Ovary (tissue), 7 donors: ENCODE measurements at regions not wholly inside any gene's neighbourhood (a gene's known extent, or its start where the extent isn't known, plus 50 kb on each side); places are given as distances from the start of the nearest gene placed in this dataset.
"Not testable (repeated sequence)": the region's sequence is repeated elsewhere in the genome, so short reads cannot be mapped to it uniquely, and the experiment has no call there.

Experiments
- DNase-seq, 5 donors: peaks; one replicate each; pipeline ENCODE4 v3.0.0-alpha.2; 2019 to 2020
- H3K27ac ChIP-seq, 2 donors: fragments of 200-600 bp; one replicate each; pipeline versions ENCODE4 v1.5.1 to v1.8.0; 2019 to 2022
- H3K27me3 ChIP-seq: fragments of 200-600 bp; one replicate; pipeline ENCODE4 v1.8.0; 2022
- H3K36me3 ChIP-seq: fragments of 200-600 bp; sonication (generic); one replicate; pipeline ENCODE4 v1.5.1; 2019
- H3K4me1 ChIP-seq: one replicate; pipeline ENCODE4 v1.8.1; 2013; ENCODE audit warnings: mild to moderate bottlenecking, moderate library complexity; ENCODE audit not compliant: insufficient read depth
- H3K4me3 ChIP-seq: fragments of 200-600 bp; sonication (generic); one replicate; pipeline ENCODE4 v1.5.1; 2017
- H3K9me3 ChIP-seq, 2 donors: fragments of 200-600 bp in 1 of 2; sonication (generic) in 1 of 2; one replicate each; pipeline versions ENCODE4 v1.5.1 to v1.8.1; 2013 to 2019; ENCODE audit warnings: mild to moderate bottlenecking in 1 of 2, moderate library complexity in 1 of 2
- EP300 ChIP-seq: sonication (generic); formaldehyde crosslinking; IDR thresholded peaks from one replicate; pipeline ENCODE4 v1.6.1; 2017; ENCODE audit warnings: antibody characterized with exemption
- POLR2A ChIP-seq: fragments of 450-650 bp; IDR thresholded peaks from one replicate; pipeline ENCODE4 v1.6.1; 2017; ENCODE audit warnings: antibody characterized with exemption, mild to moderate bottlenecking, moderate library complexity
- WGBS, 3 donors: extraction: QIAGEN DNeasy Blood & Tissue Kit in 1 of 3; methylation state at CpG; one replicate each; pipeline versions ENCODE4 v1.1.5 to v1.1.7; 2013 to 2017; 5-methylcytosine and 5-hydroxymethylcytosine counted together
- intact Hi-C, 4 donors: fragments of 100-400 bp; cut with DNase I; formaldehyde crosslinking; loops; one replicate each; pipeline versions ENCODE4 v1.11.0 to v1.15.1; 2022 to 2023
- TF ChIP-seq, protein P1 (sequence below), 3 donors: fragments of 450-650 bp in 2 of 3; fragments of 200-600 bp in 1 of 3; IDR thresholded peaks; one replicate each; pipeline versions ENCODE4 v1.5.1 to v1.8.0; 2016 to 2022; ENCODE audit warnings: antibody characterized with exemption in 3 of 3, mild to moderate bottlenecking in 1 of 3
- donor health status: DM: no; HTN: no; CAD: no; lungs with moderate emphysema.
- donor health status: DM: no; HTN: no; CAD: no.
- donor health status: Bipolar disorder and iron deficiency.
- donor health status: DM: no; HTN: no; CAD: no.
- donor health status: DM: yes; HTN: yes; CAD: no.

DNA sequence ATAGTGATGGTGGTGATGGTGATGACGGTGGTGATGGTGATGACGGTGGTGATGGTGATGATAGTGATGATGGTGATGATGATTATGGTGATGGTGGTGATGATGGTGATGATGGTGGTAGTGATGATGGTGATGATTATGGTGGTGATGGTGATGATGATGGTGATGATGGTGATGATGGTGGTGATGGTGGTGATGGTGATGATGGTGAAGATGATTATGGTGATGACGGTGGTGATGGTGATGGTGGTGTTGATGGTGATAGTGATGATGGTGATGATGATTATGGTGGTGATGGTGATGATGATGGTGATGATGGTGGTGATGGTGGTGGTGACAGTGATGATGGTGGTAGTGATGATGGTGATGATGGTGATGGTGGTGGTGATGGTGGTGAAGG, 149.2 kb upstream of the IRX1 start:
- Histone ChIP-seq H3K27ac (no peak overlapping the region), H3K4me3 (no peak overlapping the region), H3K4me1 (no peaks in the 10 kb centered on the region), H3K27me3 (no peaks in the 10 kb centered on the region), H3K9me3 (no peaks in the 10 kb centered on the region), H3K36me3 (no peaks in the 10 kb centered on the region)
- WGBS, 3 donors: 62 to 81% (median 63%) methylated on average over 3 of the region's 3 CpGs
- DNase-seq: no peak
- no peak for TF ChIP-seq EP300
- TF ChIP-seq, protein P1, sequence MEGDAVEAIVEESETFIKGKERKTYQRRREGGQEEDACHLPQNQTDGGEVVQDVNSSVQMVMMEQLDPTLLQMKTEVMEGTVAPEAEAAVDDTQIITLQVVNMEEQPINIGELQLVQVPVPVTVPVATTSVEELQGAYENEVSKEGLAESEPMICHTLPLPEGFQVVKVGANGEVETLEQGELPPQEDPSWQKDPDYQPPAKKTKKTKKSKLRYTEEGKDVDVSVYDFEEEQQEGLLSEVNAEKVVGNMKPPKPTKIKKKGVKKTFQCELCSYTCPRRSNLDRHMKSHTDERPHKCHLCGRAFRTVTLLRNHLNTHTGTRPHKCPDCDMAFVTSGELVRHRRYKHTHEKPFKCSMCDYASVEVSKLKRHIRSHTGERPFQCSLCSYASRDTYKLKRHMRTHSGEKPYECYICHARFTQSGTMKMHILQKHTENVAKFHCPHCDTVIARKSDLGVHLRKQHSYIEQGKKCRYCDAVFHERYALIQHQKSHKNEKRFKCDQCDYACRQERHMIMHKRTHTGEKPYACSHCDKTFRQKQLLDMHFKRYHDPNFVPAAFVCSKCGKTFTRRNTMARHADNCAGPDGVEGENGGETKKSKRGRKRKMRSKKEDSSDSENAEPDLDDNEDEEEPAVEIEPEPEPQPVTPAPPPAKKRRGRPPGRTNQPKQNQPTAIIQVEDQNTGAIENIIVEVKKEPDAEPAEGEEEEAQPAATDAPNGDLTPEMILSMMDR (IDR thresholded peaks at IDR 0.05): no peak
- TF ChIP-seq POLR2A: no peak
- intact Hi-C loops: no loop called here

DNA sequence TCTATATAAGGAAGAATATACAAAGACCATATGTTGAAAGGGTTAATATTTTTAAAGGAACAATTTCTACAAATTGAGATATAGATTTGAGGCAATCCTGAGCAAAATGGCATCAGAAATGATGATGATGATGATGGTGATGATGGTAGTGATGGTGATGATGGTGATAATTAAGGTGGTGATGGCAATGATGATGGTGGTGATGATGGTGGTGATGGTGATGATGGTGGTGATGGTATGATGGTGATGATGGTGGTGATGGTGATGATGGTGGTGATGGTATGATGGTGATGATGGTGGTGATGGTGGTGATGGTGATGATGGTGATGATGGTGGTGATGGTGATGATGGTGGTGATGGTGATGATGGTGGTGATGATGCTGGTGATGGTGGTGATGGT, 150.1 kb upstream of the IRX1 start:
- DNase-seq, H3K27ac ChIP-seq, H3K36me3 ChIP-seq, intact Hi-C loops, H3K4me3 ChIP-seq, H3K4me1 ChIP-seq, H3K27me3 ChIP-seq, H3K9me3 ChIP-seq: not testable (repeated sequence)

DNA sequence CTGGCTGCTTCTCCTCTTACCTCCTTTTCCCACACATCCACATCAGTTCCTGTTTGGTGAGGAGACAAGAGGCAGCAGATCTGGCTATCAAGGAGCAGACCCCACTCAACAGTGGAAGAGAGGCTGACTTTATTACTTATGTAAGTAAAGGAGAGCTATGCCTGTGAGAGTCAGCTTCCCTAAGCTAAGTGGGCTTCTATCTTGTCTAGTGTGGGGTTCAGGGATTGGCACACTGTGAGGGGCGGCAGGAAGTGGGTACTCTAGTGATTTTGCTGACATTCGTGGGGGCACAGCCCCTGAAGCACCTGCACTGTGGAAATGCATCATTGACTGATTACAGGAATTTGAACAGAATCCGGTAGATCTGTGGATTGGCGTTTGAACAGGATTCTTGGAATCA, 163.5 kb upstream of the IRX1 start:
- Histone ChIP-seq H3K4me1 (no peaks in the 10 kb centered on the region), H3K36me3 (no peaks in the 10 kb centered on the region), H3K27ac (no peak overlapping the region), H3K9me3 (no peaks in the 10 kb centered on the region), H3K4me3 (no peak overlapping the region), H3K27me3 (no peaks in the 10 kb centered on the region)
- intact Hi-C loops: no loop called here
- WGBS, 3 donors: 71 to 86% (median 71%) methylated on average over 4 of the region's 4 CpGs
- DNase-seq: no peak
- TF ChIP-seq POLR2A (no peak), EP300 (no peak)
- TF ChIP-seq, protein P1 (IDR thresholded peaks at IDR 0.05): no peak

- Histone ChIP-seq H3K27ac (no peak overlapping the region), H3K4me3 (no peak overlapping the region), H3K4me1 (no peaks in the 10 kb centered on the region), H3K36me3 (no peaks in the 10 kb centered on the region), H3K27me3 (no peaks in the 10 kb centered on the region), H3K9me3 (no peaks in the 10 kb centered on the region)
- TF ChIP-seq, protein P1 (IDR thresholded peaks at IDR 0.05): no peak
- TF ChIP-seq POLR2A (no peak), EP300 (no peak)
- DNase-seq: no peak
- 57 to 68% (median 62%) methylated on average over 5 of the region's 5 CpGs for WGBS, 3 donors
- intact Hi-C loops: no loop called here
Observed at GRCh38 chr5:3430691-3431090, 164.9 kb upstream of the IRX1 start.

DNA sequence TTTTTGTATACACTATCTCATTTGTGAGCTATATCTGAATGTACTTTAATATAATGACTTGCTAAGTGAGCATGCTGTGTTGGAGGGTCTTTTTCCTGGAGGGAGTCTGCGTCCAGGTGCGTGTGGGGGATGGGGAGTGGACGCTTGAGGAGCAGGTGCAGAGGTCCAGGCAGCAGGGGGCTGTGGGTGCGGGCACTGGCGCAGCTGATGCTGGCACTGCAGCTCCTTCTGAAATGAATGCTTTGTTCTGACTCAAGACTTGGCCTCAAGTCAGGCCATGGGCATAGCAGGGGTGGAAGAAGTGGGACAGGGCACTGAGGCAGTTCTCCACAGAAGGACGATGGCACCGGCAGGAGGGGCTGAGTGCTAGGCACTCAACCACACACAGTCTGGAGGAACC, 165.7 kb upstream of the IRX1 start:
- Histone ChIP-seq H3K4me3 (no peak overlapping the region), H3K36me3 (no peaks in the 10 kb centered on the region), H3K27ac (no peak overlapping the region), H3K27me3 (no peaks in the 10 kb centered on the region), H3K9me3 (no peaks in the 10 kb centered on the region), H3K4me1 (no peaks in the 10 kb centered on the region)
- no peak for DNase-seq
- intact Hi-C loops: no loop called here
- 56 to 66% (median 66%) methylated on average over 7 of the region's 7 CpGs for WGBS, 3 donors
- no peak for TF ChIP-seq POLR2A
- no peak for TF ChIP-seq EP300
- TF ChIP-seq, protein P1 (IDR thresholded peaks at IDR 0.05): no peak
